ENCODE measurements at regions not wholly inside any gene's neighbourhood (a gene's known extent, or its start where the extent isn't known, plus 50 kb on each side); places are given as distances from the start of the nearest gene placed in this dataset.

DNA sequence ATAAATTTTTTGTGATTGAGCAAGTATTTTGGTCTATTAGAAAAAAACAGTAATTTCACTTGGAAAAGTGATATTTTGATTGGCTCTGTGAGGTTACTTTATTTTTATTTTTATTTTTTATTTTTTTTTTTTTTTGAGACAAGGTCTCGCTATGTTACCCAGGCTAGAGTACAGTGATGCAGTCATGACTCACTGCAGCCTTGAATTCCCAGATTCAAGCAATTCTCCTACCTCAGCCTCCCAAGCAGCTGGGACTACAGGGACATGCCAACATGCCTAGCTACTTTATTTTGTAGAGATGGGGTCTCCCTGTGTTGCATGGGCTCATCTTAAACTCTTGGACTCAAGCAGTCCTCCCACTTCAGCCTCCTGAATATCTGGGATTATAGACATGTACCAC, 60.9 kb upstream of the MGAT5 start:
- no peak overlapping the region for H2AFZ ChIP-seq (ENCODE audit: low read length)
- H3K79me2 ChIP-seq (ENCODE audit: insufficient read depth, low read depth, low read length): peaks cover 21% of the 10 kb centered on the region; the same call in 1 of the 2 replicates
- peaks cover 4% of the 10 kb centered on the region; the same call in 1 of the 2 replicates for H3K36me3 ChIP-seq (ENCODE audit: insufficient read depth, low read length)
- peaks cover 11% of the 10 kb centered on the region; the same call in 1 of the 2 replicates for H4K20me1 ChIP-seq (ENCODE audit: insufficient read depth, low read length)
- H3K27ac ChIP-seq (ENCODE audit: low read depth, low read length, poor library complexity, severe bottlenecking): no peak overlapping the region
- CTCF ChIA-PET (ENCODE audit: unreplicated experiment): no interaction called here
- H3K4me3 ChIP-seq (ENCODE audit: low read depth, low read length, poor library complexity, severe bottlenecking): no peak overlapping the region
- no peaks in the 10 kb centered on the region for H3K9me3 ChIP-seq (ENCODE audit: low read length)
- TF ChIP-seq, protein P1, sequence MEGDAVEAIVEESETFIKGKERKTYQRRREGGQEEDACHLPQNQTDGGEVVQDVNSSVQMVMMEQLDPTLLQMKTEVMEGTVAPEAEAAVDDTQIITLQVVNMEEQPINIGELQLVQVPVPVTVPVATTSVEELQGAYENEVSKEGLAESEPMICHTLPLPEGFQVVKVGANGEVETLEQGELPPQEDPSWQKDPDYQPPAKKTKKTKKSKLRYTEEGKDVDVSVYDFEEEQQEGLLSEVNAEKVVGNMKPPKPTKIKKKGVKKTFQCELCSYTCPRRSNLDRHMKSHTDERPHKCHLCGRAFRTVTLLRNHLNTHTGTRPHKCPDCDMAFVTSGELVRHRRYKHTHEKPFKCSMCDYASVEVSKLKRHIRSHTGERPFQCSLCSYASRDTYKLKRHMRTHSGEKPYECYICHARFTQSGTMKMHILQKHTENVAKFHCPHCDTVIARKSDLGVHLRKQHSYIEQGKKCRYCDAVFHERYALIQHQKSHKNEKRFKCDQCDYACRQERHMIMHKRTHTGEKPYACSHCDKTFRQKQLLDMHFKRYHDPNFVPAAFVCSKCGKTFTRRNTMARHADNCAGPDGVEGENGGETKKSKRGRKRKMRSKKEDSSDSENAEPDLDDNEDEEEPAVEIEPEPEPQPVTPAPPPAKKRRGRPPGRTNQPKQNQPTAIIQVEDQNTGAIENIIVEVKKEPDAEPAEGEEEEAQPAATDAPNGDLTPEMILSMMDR (conservative IDR thresholded peaks at IDR 0.05; ENCODE audit: low read length): no peak
- TF ChIP-seq EZH2phosphoT487 (IDR thresholded peaks at IDR 0.05; ENCODE audit: borderline replicate concordance, low read depth, low read length): no peak
- BruUV-seq (replicated peaks): no TSS peak
- intact Hi-C loops (cut with micrococcal nuclease; ENCODE audit: unreplicated experiment): no loop called here
- no peak for DNase-seq (ENCODE audit: low spot score)
- no peak overlapping the region for H3K4me2 ChIP-seq (ENCODE audit: low read length)
- POLR2A ChIA-PET: interaction anchor here (0.8 to 1.0 kb wide), 3 partner anchors 9 to 14 kb away, joined by 3 to 5 read pairs (median 4); no protein-coding TSS in a partner anchor
- peaks cover 4% of the 10 kb centered on the region for H3K4me1 ChIP-seq (ENCODE audit: insufficient read depth, low read length, poor library complexity, severe bottlenecking)
- H3K9me2 ChIP-seq (ENCODE audit: insufficient read depth, low read length): no peaks in the 10 kb centered on the region

DNA sequence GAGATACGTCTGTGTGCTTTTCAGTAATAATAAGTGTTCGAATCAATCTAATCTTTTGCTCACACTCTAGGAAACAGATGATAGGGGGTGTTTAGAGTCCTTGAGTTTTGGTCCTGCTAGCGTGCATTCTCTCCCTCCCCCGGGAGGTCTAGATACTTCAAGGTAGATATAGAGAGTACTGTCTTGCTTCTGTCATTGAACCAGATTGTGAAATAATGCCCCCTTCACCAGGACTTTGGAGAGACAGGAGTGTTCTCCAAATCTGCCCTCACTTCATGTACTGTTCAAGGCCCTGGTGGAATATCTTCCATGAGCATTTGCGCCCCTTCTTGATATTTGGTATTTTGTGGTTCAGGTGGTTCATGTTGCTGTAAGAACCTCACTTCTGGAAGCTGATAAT, 59.4 kb upstream of the MGAT5 start:
- Histone ChIP-seq H3K36me3 (ENCODE audit: insufficient read depth, low read length) (peaks cover 4% of the 10 kb centered on the region; the same call in 1 of the 2 replicates), H3K27ac (ENCODE audit: low read depth, low read length, poor library complexity, severe bottlenecking) (no peak overlapping the region), H2AFZ (ENCODE audit: low read length) (no peak overlapping the region), H3K9me2 (ENCODE audit: insufficient read depth, low read length) (no peaks in the 10 kb centered on the region), H3K4me1 (ENCODE audit: insufficient read depth, low read length, poor library complexity, severe bottlenecking) (peaks cover 12% of the 10 kb centered on the region), H3K4me2 (ENCODE audit: low read length) (no peak overlapping the region), H3K9me3 (ENCODE audit: low read length) (no peaks in the 10 kb centered on the region), H3K4me3 (ENCODE audit: low read depth, low read length, poor library complexity, severe bottlenecking) (no peak overlapping the region), H3K79me2 (ENCODE audit: insufficient read depth, low read depth, low read length) (peaks cover 21% of the 10 kb centered on the region; the same call in 1 of the 2 replicates), H4K20me1 (ENCODE audit: insufficient read depth, low read length) (peaks cover 16% of the 10 kb centered on the region; the same call in 1 of the 2 replicates)
- TF ChIP-seq, protein P1 (conservative IDR thresholded peaks at IDR 0.05; ENCODE audit: low read length): no peak
- no peak for TF ChIP-seq EZH2phosphoT487 (IDR thresholded peaks at IDR 0.05; ENCODE audit: borderline replicate concordance, low read depth, low read length)
- no peak for DNase-seq (ENCODE audit: low spot score)
- intact Hi-C loops (cut with micrococcal nuclease; ENCODE audit: unreplicated experiment): no loop called here
- no TSS peak for BruUV-seq (replicated peaks)
- CTCF ChIA-PET (ENCODE audit: unreplicated experiment): no interaction called here
- POLR2A ChIA-PET: no interaction called here

DNA sequence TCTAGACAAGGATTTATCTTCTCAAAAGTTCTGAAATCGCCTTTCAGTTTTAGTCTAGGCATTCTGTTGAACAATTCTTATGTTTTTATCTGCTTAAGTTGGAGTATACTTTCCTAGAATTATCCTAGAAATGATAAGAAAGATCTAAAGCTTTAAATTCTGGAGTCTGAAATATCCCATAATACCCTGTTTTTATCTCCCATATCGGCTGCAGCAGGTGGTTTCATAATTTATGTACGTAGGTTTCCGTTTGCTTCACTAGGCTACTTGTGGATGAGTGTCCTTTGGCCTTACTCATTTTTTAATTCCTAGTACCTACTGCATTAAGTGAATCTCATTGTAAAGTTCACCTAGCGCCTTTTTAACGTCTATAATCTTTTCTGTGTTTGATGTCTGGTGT, 58.5 kb upstream of the MGAT5 start:
- TF ChIP-seq, protein P1 (conservative IDR thresholded peaks at IDR 0.05; ENCODE audit: low read length): no peak
- TF ChIP-seq EZH2phosphoT487 (IDR thresholded peaks at IDR 0.05; ENCODE audit: borderline replicate concordance, low read depth, low read length): no peak
- DNase-seq (ENCODE audit: low spot score): no peak
- intact Hi-C loops (cut with micrococcal nuclease; ENCODE audit: unreplicated experiment): no loop called here
- Histone ChIP-seq H3K9me3 (ENCODE audit: low read length) (no peaks in the 10 kb centered on the region), H3K4me2 (ENCODE audit: low read length) (no peak overlapping the region), H3K4me1 (ENCODE audit: insufficient read depth, low read length, poor library complexity, severe bottlenecking) (peaks cover 12% of the 10 kb centered on the region), H4K20me1 (ENCODE audit: insufficient read depth, low read length) (peaks cover 16% of the 10 kb centered on the region; the same call in 1 of the 2 replicates), H3K36me3 (ENCODE audit: insufficient read depth, low read length) (peaks cover 4% of the 10 kb centered on the region; the same call in 1 of the 2 replicates), H3K27ac (ENCODE audit: low read depth, low read length, poor library complexity, severe bottlenecking) (no peak overlapping the region), H3K9me2 (ENCODE audit: insufficient read depth, low read length) (no peaks in the 10 kb centered on the region), H2AFZ (ENCODE audit: low read length) (no peak overlapping the region), H3K79me2 (ENCODE audit: insufficient read depth, low read depth, low read length) (peaks cover 21% of the 10 kb centered on the region; the same call in 1 of the 2 replicates), H3K4me3 (ENCODE audit: low read depth, low read length, poor library complexity, severe bottlenecking) (no peak overlapping the region)
- no TSS peak for BruUV-seq (replicated peaks)
- ChIA-PET CTCF (ENCODE audit: unreplicated experiment) (no interaction called here), POLR2A (no interaction called here)
